HG02970 (cell line): ENCODE measurements at regions not wholly inside any gene's neighbourhood (a gene's known extent, or its start where the extent isn't known, plus 50 kb on each side); places are given as distances from the start of the nearest gene placed in this dataset.

Experiments used
- ATAC-seq: cut with Tn5 transposase; IDR thresholded peaks from one replicate; pipeline ENCODE4 v1.9.1; 2021; ENCODE audit warnings: mild to moderate bottlenecking, moderate library complexity, moderate number of reproducible peaks; ENCODE audit not compliant: unreplicated experiment, low FRiP score

- no peak for ATAC-seq
These were observed 234.1 kb upstream of the PRICKLE1 start for GRCh38 chr12:42823679-42824078.

GRCh38 chr12:42819846-42820245 lies 230.3 kb upstream of the PRICKLE1 start:
- ATAC-seq, result no peak

GRCh38 chr12:42815068-42815467 lies 225.5 kb upstream of the PRICKLE1 start:
- ATAC-seq, result no peak

GRCh38 chr12:42812871-42813270 lies 223.3 kb upstream of the PRICKLE1 start:
- no peak for ATAC-seq

GRCh38 chr12:42812086-42812485 lies 222.5 kb upstream of the PRICKLE1 start:
- ATAC-seq, result no peak

GRCh38 chr12:42810006-42810405 lies 220.5 kb upstream of the PRICKLE1 start:
- no peak for ATAC-seq

GRCh38 chr12:42809226-42809625 lies 219.7 kb upstream of the PRICKLE1 start:
- ATAC-seq, result no peak

- no peak for ATAC-seq
These were observed 218.2 kb upstream of the PRICKLE1 start for GRCh38 chr12:42807766-42808165.

- no peak for ATAC-seq
These were observed 217.7 kb upstream of the PRICKLE1 start for GRCh38 chr12:42807251-42807650.

GRCh38 chr12:42804928-42805327 lies 215.4 kb upstream of the PRICKLE1 start:
- no peak for ATAC-seq

GRCh38 chr12:42802785-42803189 lies 213.2 kb upstream of the PRICKLE1 start:
- ATAC-seq, result no peak

- no peak for ATAC-seq
These were observed 211.7 kb upstream of the PRICKLE1 start for GRCh38 chr12:42801271-42801670.

- ATAC-seq, result no peak
These were observed 210.4 kb upstream of the PRICKLE1 start for GRCh38 chr12:42799966-42800365.

- no peak for ATAC-seq
These were observed 209.4 kb upstream of the PRICKLE1 start for GRCh38 chr12:42798811-42799438.

- no peak for ATAC-seq
These were observed 205.3 kb upstream of the PRICKLE1 start for GRCh38 chr12:42794806-42795205.

- ATAC-seq, result no peak
These were observed 203.6 kb upstream of the PRICKLE1 start for GRCh38 chr12:42793166-42793565.

- ATAC-seq, result no peak
These were observed 202.7 kb upstream of the PRICKLE1 start for GRCh38 chr12:42792265-42792664.

GRCh38 chr12:42791399-42791798 lies 201.9 kb upstream of the PRICKLE1 start:
- no peak for ATAC-seq

GRCh38 chr12:42790761-42791151 lies 201.2 kb upstream of the PRICKLE1 start:
- ATAC-seq, result no peak

GRCh38 chr12:42789808-42790760 lies 200.5 kb upstream of the PRICKLE1 start:
- ATAC-seq, result no peak

GRCh38 chr12:42786400-42787148 lies 197.0 kb upstream of the PRICKLE1 start:
- no peak for ATAC-seq
